ENCODE measurements at regions not wholly inside any gene's neighbourhood (a gene's known extent, or its start where the extent isn't known, plus 50 kb on each side); places are given as distances from the start of the nearest gene placed in this dataset.

GRCh38 chr10:69741252-69741651 lies 60.5 kb upstream of the COL13A1 start:
- TF ChIP-seq, protein P1, sequence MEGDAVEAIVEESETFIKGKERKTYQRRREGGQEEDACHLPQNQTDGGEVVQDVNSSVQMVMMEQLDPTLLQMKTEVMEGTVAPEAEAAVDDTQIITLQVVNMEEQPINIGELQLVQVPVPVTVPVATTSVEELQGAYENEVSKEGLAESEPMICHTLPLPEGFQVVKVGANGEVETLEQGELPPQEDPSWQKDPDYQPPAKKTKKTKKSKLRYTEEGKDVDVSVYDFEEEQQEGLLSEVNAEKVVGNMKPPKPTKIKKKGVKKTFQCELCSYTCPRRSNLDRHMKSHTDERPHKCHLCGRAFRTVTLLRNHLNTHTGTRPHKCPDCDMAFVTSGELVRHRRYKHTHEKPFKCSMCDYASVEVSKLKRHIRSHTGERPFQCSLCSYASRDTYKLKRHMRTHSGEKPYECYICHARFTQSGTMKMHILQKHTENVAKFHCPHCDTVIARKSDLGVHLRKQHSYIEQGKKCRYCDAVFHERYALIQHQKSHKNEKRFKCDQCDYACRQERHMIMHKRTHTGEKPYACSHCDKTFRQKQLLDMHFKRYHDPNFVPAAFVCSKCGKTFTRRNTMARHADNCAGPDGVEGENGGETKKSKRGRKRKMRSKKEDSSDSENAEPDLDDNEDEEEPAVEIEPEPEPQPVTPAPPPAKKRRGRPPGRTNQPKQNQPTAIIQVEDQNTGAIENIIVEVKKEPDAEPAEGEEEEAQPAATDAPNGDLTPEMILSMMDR (conservative IDR thresholded peaks at IDR 0.05; ENCODE audit: low read length), result no peak
- no peak for TF ChIP-seq EZH2phosphoT487 (IDR thresholded peaks at IDR 0.05; ENCODE audit: borderline replicate concordance, low read depth, low read length)

Data from OCI-LY7 (cell line).